SK-N-SH (cell line): ENCODE measurements at regions not wholly inside any gene's neighbourhood (a gene's known extent, or its start where the extent isn't known, plus 50 kb on each side); places are given as distances from the start of the nearest gene placed in this dataset.

Source experiments
- CTCF ChIA-PET: fragments of 300-600, 350-600 bp; formaldehyde crosslinking; extraction: SDS; loops from one replicate; lab custom pipeline; 2021; lab: Yijun Ruan, JAX
- POLR2A ChIA-PET: fragments of 350-600 bp; sonication (Branson Sonifier 250); formaldehyde crosslinking; extraction: SDS; loops from one replicate; lab custom pipeline; 2020; ENCODE audit warnings: antibody characterized with exemption, inconsistent platforms; lab: Yijun Ruan, JAX
- DNase-seq: peaks from one replicate; pipeline ENCODE4 v3.0.0; 2012
- H2AFZ ChIP-seq: fragments of 200-600 bp; sonication (generic); 2 replicates; pipeline ENCODE4 v1.8.1; 2016; ENCODE audit warnings: antibody characterized with exemption, mild to moderate bottlenecking, low read depth
- H3F3A ChIP-seq: fragments of 200-600 bp; sonication (generic); replicated peaks from 2 replicates; pipeline ENCODE3; 2016; ENCODE audit warnings: antibody characterized with exemption, mild to moderate bottlenecking; ENCODE audit not compliant: insufficient read depth
- H3K27ac ChIP-seq, 2 experiments: fragments of 200-500 bp in 1 of 2; fragments of 200-600 bp in 1 of 2; sonication (Bioruptor generic) in 1 of 2; sonication (generic), shearing (Covaris generic) in 1 of 2; 2 replicates each; pipeline versions ENCODE4 v1.5.1 to v1.6.1; 2014 to 2016; ENCODE audit warnings: low read depth in 2 of 2, inconsistent platforms in 1 of 2, low read length in 1 of 2, mild to moderate bottlenecking in 1 of 2, mixed read lengths in 1 of 2
- H3K27me3 ChIP-seq: fragments of 200-600 bp; sonication (generic), shearing (Covaris generic); 2 replicates; pipeline ENCODE4 v1.6.1; 2016; ENCODE audit warnings: mixed run types; ENCODE audit not compliant: insufficient read depth
- H3K36me3 ChIP-seq, 2 experiments: fragments of 200-500 bp in 1 of 2; fragments of 200-600 bp in 1 of 2; sonication (Bioruptor generic) in 1 of 2; sonication (generic) in 1 of 2; replicated peaks in 1 of 2; 2 replicates each; pipeline versions ENCODE3 to v1.5.1; 2014 to 2016; ENCODE audit warnings: low read length in 1 of 2, mild to moderate bottlenecking in 1 of 2; ENCODE audit not compliant: insufficient read depth in 2 of 2, control insufficient read depth in 1 of 2
- H3K4me1 ChIP-seq, 2 experiments: fragments of 200-500 bp in 1 of 2; fragments of 200-600 bp in 1 of 2; sonication (Bioruptor generic) in 1 of 2; sonication (generic), shearing (Covaris generic) in 1 of 2; 2 replicates each; pipeline versions ENCODE4 v1.5.1 to v1.6.1; 2014 to 2016; ENCODE audit warnings: low read depth in 1 of 2, low read length in 1 of 2, mixed run types in 1 of 2; ENCODE audit not compliant: insufficient read depth in 2 of 2, control insufficient read depth in 1 of 2
- H3K4me2 ChIP-seq: fragments of 200-600 bp; sonication (generic), shearing (Covaris generic); 2 replicates; pipeline ENCODE4 v1.6.1; 2017; ENCODE audit warnings: mixed run types
- H3K4me3 ChIP-seq, 2 experiments: fragments of 200-500 bp in 1 of 2; fragments of 200-600 bp in 1 of 2; sonication (Bioruptor generic) in 1 of 2; sonication (generic), shearing (Covaris generic) in 1 of 2; 2 replicates each; pipeline versions ENCODE4 v1.5.1 to v1.8.1; 2014 to 2016; ENCODE audit warnings: low read depth in 2 of 2, inconsistent platforms in 1 of 2, low read length in 1 of 2, mild to moderate bottlenecking in 1 of 2, mixed read lengths in 1 of 2, moderate library complexity in 1 of 2
- H3K79me2 ChIP-seq: fragments of 200-600 bp; sonication (generic); 2 replicates; pipeline ENCODE4 v1.8.1; 2017; ENCODE audit warnings: mild to moderate bottlenecking; ENCODE audit not compliant: insufficient read depth
- H3K9ac ChIP-seq: fragments of 200-600 bp; sonication (generic); 2 replicates; pipeline ENCODE4 v1.6.1; 2017; ENCODE audit warnings: mixed run types
- H3K9me2 ChIP-seq: fragments of 200-600 bp; sonication (generic); 2 replicates; pipeline ENCODE4 v1.6.1; 2017; ENCODE audit warnings: mixed run types
- H3K9me3 ChIP-seq: fragments of 200-600 bp; sonication (generic); 2 replicates; pipeline ENCODE4 v1.6.1; 2017; ENCODE audit warnings: mixed run types, mild to moderate bottlenecking, moderate library complexity
- H4K20me1 ChIP-seq: fragments of 200-600 bp; sonication (generic); 2 replicates; pipeline ENCODE4 v1.6.1; 2017; ENCODE audit warnings: mild to moderate bottlenecking, mixed run types; ENCODE audit not compliant: insufficient read depth
- CHD2 ChIP-seq: fragments of 150-350 bp; IDR thresholded peaks from 2 replicates; pipeline ENCODE4 v1.6.1; 2018; ENCODE audit warnings: low read length; ENCODE audit not compliant: partially characterized antibody
- CTCF ChIP-seq: fragments of 200-600 bp; sonication (generic); IDR thresholded peaks from 2 replicates; pipeline ENCODE4 v1.6.1; 2017; ENCODE audit warnings: antibody characterized with exemption, mild to moderate bottlenecking, moderate library complexity
- ELF1 ChIP-seq: IDR thresholded peaks from 2 replicates; pipeline ENCODE4 v1.4.0; 2012
- EP300 ChIP-seq, 2 experiments: IDR thresholded peaks; 2 replicates each; pipeline versions ENCODE4 v1.4.0 to v1.6.1; 2012; ENCODE audit warnings: borderline replicate concordance in 1 of 2, low read depth in 1 of 2, low read length in 1 of 2
- FOSL2 ChIP-seq: IDR thresholded peaks from 2 replicates; pipeline ENCODE4 v1.4.0; 2012; ENCODE audit warnings: low read depth, mild to moderate bottlenecking, moderate library complexity, borderline replicate concordance
- FOXJ3 ChIP-seq: sonication (generic); formaldehyde crosslinking; IDR thresholded peaks from 2 replicates; pipeline ENCODE4 v1.5.1; 2020; ENCODE audit warnings: mild to moderate bottlenecking, missing genetic modification reagents
- FOXM1 ChIP-seq: IDR thresholded peaks from 2 replicates; pipeline ENCODE4 v1.4.0; 2012; ENCODE audit warnings: low read depth, mild to moderate bottlenecking
- GATA2 ChIP-seq: sonication (generic); formaldehyde crosslinking; IDR thresholded peaks from 2 replicates; pipeline ENCODE4 v1.5.0; 2020; ENCODE audit warnings: mild to moderate bottlenecking, missing genetic modification reagents
- JUND ChIP-seq: IDR thresholded peaks from 2 replicates; pipeline ENCODE4 v1.4.0; 2012
- MAX ChIP-seq: IDR thresholded peaks from 2 replicates; pipeline ENCODE4 v1.4.0; 2012; ENCODE audit warnings: low read depth
- MEF2A ChIP-seq: IDR thresholded peaks from 2 replicates; pipeline ENCODE4 v1.4.0; 2012; ENCODE audit warnings: low read depth, borderline replicate concordance
- MXI1 ChIP-seq: IDR thresholded peaks from 2 replicates; pipeline ENCODE4 v1.6.1; 2012; ENCODE audit warnings: mild to moderate bottlenecking, low read depth, low read length, improper control_type of control experiment
- NRF1 ChIP-seq: IDR thresholded peaks from 2 replicates; pipeline ENCODE4 v1.6.1; 2012; ENCODE audit warnings: low read depth, mild to moderate bottlenecking, low read length
- PBX3 ChIP-seq: IDR thresholded peaks from 2 replicates; pipeline ENCODE4; 2012
- RAD21 ChIP-seq: IDR thresholded peaks from 2 replicates; pipeline ENCODE4 v1.6.1; 2012; ENCODE audit warnings: mild to moderate bottlenecking, low read length
- RFX5 ChIP-seq: IDR thresholded peaks from 2 replicates; pipeline ENCODE4 v1.6.1; 2012; ENCODE audit warnings: mild to moderate bottlenecking, improper control_type of control experiment, low read length
- RXRA ChIP-seq: IDR thresholded peaks from 2 replicates; pipeline ENCODE4 v1.4.0; 2012; ENCODE audit warnings: low read depth, mild to moderate bottlenecking, borderline replicate concordance
- SMC3 ChIP-seq: IDR thresholded peaks from 2 replicates; pipeline ENCODE4 v1.6.1; 2012; ENCODE audit warnings: low read depth, low read length, improper control_type of control experiment
- USF1 ChIP-seq: IDR thresholded peaks from 2 replicates; pipeline ENCODE4 v1.4.0; 2012; ENCODE audit warnings: low read depth, borderline replicate concordance
- USF2 ChIP-seq: fragments of 150-350 bp; IDR thresholded peaks from 2 replicates; pipeline ENCODE4 v1.6.1; 2017; ENCODE audit warnings: antibody characterized with exemption, low read length, low read depth, borderline replicate concordance
- YY1 ChIP-seq: IDR thresholded peaks from 2 replicates; pipeline ENCODE4 v1.4.0; 2012; ENCODE audit warnings: low read depth, mild to moderate bottlenecking
- WGBS: methylation state at CpG from one replicate; pipeline ENCODE4 v1.1.6; 2017; ENCODE audit warnings: low lambda C conversion rate; 5-methylcytosine and 5-hydroxymethylcytosine counted together

- no peaks in the 10 kb centered on the region for H3K79me2 ChIP-seq
- no peak for TF ChIP-seq NRF1
- TF ChIP-seq JUND = no peak
- TF ChIP-seq USF1 = no peak
- no peak for TF ChIP-seq MXI1
- TF ChIP-seq MEF2A = no peak
- TF ChIP-seq FOXM1 = no peak
- TF ChIP-seq GATA2 (CRISPR knock-in tag) = no peak
- TF ChIP-seq FOSL2 = no peak
- TF ChIP-seq USF2 = no peak
- TF ChIP-seq CHD2 = no peak
- no peak for TF ChIP-seq CTCF
- no peak for TF ChIP-seq FOXJ3 (CRISPR knock-in tag)
- TF ChIP-seq MAX = no peak
- TF ChIP-seq RXRA = no peak
- TF ChIP-seq, all 33 proteins: peak for 0
- Histone ChIP-seq H3K9me2 (no peaks in the 10 kb centered on the region), H3K9ac (no peak overlapping the region), H3K4me3 (no peak overlapping the region), H3K36me3 (no peaks in the 10 kb centered on the region), H3F3A (no peaks in the 10 kb centered on the region), H3K4me2 (no peak overlapping the region), H3K9me3 (no peaks in the 10 kb centered on the region), H4K20me1 (no peaks in the 10 kb centered on the region), H2AFZ (no peak overlapping the region), H3K27ac (no peak overlapping the region), H3K27me3 (no peaks in the 10 kb centered on the region), H3K4me1 (no peaks in the 10 kb centered on the region; a peak in 1 of 4 replicates)
- 54% methylated on average over 2 of the region's 2 CpGs for WGBS
- DNase-seq = no peak
- POLR2A ChIA-PET = no interaction called here
- CTCF ChIA-PET = no interaction called here
Observed at GRCh38 chr19:31147234-31147633, 202.0 kb downstream of the TSHZ3 start.

- Histone ChIP-seq H2AFZ (no peak overlapping the region), H3F3A (no peaks in the 10 kb centered on the region), H3K4me1 (peaks cover 0 to under 1% of the 10 kb centered on the region in 2 experiments; a peak in 1 of 4 replicates), H3K4me2 (no peak overlapping the region), H3K4me3 (no peak overlapping the region), H3K9me2 (no peaks in the 10 kb centered on the region), H3K79me2 (no peaks in the 10 kb centered on the region), H3K9me3 (no peaks in the 10 kb centered on the region), H3K27ac (no peak overlapping the region), H3K36me3 (no peaks in the 10 kb centered on the region), H4K20me1 (no peaks in the 10 kb centered on the region), H3K9ac (no peak overlapping the region), H3K27me3 (no peaks in the 10 kb centered on the region)
- ChIA-PET CTCF (interaction anchor here (1.4 kb wide), 1 partner anchor 10 kb away, joined by 4 read pairs; no protein-coding TSS in a partner anchor), POLR2A (no interaction called here)
- no peak for DNase-seq
- 80% methylated on average over 16 of the region's 16 CpGs for WGBS
- no peak for TF ChIP-seq RAD21
- no peak for TF ChIP-seq SMC3
- TF ChIP-seq JUND = no peak
- TF ChIP-seq YY1 = no peak
- TF ChIP-seq RXRA = no peak
- no peak for TF ChIP-seq ELF1
- no peak for TF ChIP-seq PBX3
- TF ChIP-seq GATA2 (CRISPR knock-in tag) = no peak
- TF ChIP-seq EP300 (IDR thresholded peaks at IDR 0.05; ENCODE audit: borderline replicate concordance in 1 of 2, low read depth in 1 of 2, low read length in 1 of 2) = no peak
- TF ChIP-seq MEF2A = no peak
- TF ChIP-seq USF2 = no peak
- no peak for TF ChIP-seq RFX5
- no peak for TF ChIP-seq FOXM1
Observed at GRCh38 chr19:31146546-31147183, 202.6 kb downstream of the TSHZ3 start.
